DOHH2 (cell line): ENCODE measurements at regions not wholly inside any gene's neighbourhood (a gene's known extent, or its start where the extent isn't known, plus 50 kb on each side); places are given as distances from the start of the nearest gene placed in this dataset.

Source experiments
- H3F3A ChIP-seq: fragments of 200-600 bp; sonication (generic), shearing (Covaris generic); 2 replicates; pipeline ENCODE4 v1.6.0; 2016; ENCODE audit warnings: antibody characterized with exemption, mild to moderate bottlenecking; ENCODE audit not compliant: control insufficient read depth, insufficient read depth
- H3K27ac ChIP-seq: fragments of 200-600 bp; sonication (generic); 2 replicates; pipeline ENCODE4 v1.5.1; 2014; ENCODE audit warnings: low read depth, mild to moderate bottlenecking, low read length, moderate library complexity
- H3K27me3 ChIP-seq: fragments of 200-600 bp; sonication (generic); 2 replicates; pipeline ENCODE4 v1.6.1; 2014; ENCODE audit warnings: mild to moderate bottlenecking, low read length, mixed read lengths; ENCODE audit not compliant: control insufficient read depth
- H3K36me3 ChIP-seq: fragments of 200-600 bp; sonication (generic); 2 replicates; pipeline ENCODE4 v1.6.1; 2014; ENCODE audit warnings: mild to moderate bottlenecking, low read length, moderate library complexity, mixed read lengths; ENCODE audit not compliant: control insufficient read depth
- H3K4me1 ChIP-seq: fragments of 200-600 bp; sonication (generic); 2 replicates; pipeline ENCODE4 v1.6.1; 2014; ENCODE audit warnings: mild to moderate bottlenecking, low read length, mixed read lengths; ENCODE audit not compliant: control insufficient read depth
- H3K4me2 ChIP-seq: fragments of 200-600 bp; sonication (generic); 2 replicates; pipeline ENCODE4 v1.6.0; 2014; ENCODE audit warnings: mild to moderate bottlenecking, low read length, moderate library complexity
- H3K4me3 ChIP-seq: fragments of 200-600 bp; sonication (generic); 2 replicates; pipeline ENCODE4 v1.5.1; 2014; ENCODE audit warnings: mild to moderate bottlenecking, low read length, mixed read lengths
- H3K79me2 ChIP-seq: fragments of 200-600 bp; sonication (generic); 2 replicates; pipeline ENCODE4 v1.6.1; 2014; ENCODE audit warnings: mild to moderate bottlenecking, low read length, mixed read lengths; ENCODE audit not compliant: control insufficient read depth
- H3K9me2 ChIP-seq: fragments of 200-600 bp; sonication (generic); replicated peaks from 2 replicates; pipeline ENCODE4 v1.6.1; 2014; ENCODE audit warnings: mild to moderate bottlenecking, low read length, mixed read lengths; ENCODE audit not compliant: control insufficient read depth
- H3K9me3 ChIP-seq: fragments of 200-600 bp; sonication (generic); 2 replicates; pipeline ENCODE4 v1.6.1; 2014; ENCODE audit warnings: antibody characterized with exemption, low read length, mixed read lengths; ENCODE audit not compliant: control insufficient read depth, insufficient read depth
- H4K20me1 ChIP-seq: fragments of 200-600 bp; sonication (generic); 2 replicates; pipeline ENCODE4 v1.6.0; 2014; ENCODE audit warnings: low read depth, mild to moderate bottlenecking, antibody characterized with exemption, low read length, moderate library complexity; ENCODE audit not compliant: control insufficient read depth, insufficient read depth
- EZH2phosphoT487 ChIP-seq: fragments of 200-600 bp; sonication (generic); IDR thresholded peaks from 2 replicates; pipeline ENCODE4 v1.6.1; 2017; ENCODE audit warnings: borderline replicate concordance, mild to moderate bottlenecking, antibody characterized with exemption, low read length, moderate library complexity, mixed read lengths
- TF ChIP-seq, protein P1 (sequence below): fragments of 200-600 bp; sonication (generic); IDR thresholded peaks from one replicate; pipeline ENCODE4 v1.5.1; 2014; ENCODE audit warnings: antibody characterized with exemption, mild to moderate bottlenecking, low read depth, low read length; ENCODE audit not compliant: poor library complexity, severe bottlenecking

DNA sequence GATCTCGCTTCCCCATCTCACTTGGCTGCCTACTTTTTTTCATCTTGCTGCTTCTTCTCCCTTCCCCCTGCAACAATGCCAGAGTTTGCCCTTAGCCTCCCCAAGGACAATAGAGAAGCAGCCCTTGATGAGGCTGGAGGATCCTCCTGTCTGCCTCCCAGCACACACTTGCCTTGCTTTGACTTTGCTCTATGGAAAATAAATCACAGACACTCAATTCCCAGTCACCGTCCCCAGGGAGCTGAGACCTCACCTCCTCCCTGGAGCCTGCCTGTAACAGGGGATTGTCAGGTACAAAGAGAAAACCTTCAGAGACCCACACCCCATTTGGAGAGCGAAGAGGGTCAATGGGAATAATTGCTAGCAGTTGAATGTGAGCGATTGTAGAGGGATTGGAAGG lies 242.1 kb upstream of the ZNF462 start:
- no peaks in the 10 kb centered on the region for H3K4me1 ChIP-seq
- no peaks in the 10 kb centered on the region for H3F3A ChIP-seq
- no peaks in the 10 kb centered on the region for H4K20me1 ChIP-seq
- H3K79me2 ChIP-seq = no peaks in the 10 kb centered on the region
- no peak overlapping the region for H3K27ac ChIP-seq
- no peak overlapping the region for H3K4me2 ChIP-seq
- TF ChIP-seq EZH2phosphoT487 = no peak
- TF ChIP-seq, protein P1, sequence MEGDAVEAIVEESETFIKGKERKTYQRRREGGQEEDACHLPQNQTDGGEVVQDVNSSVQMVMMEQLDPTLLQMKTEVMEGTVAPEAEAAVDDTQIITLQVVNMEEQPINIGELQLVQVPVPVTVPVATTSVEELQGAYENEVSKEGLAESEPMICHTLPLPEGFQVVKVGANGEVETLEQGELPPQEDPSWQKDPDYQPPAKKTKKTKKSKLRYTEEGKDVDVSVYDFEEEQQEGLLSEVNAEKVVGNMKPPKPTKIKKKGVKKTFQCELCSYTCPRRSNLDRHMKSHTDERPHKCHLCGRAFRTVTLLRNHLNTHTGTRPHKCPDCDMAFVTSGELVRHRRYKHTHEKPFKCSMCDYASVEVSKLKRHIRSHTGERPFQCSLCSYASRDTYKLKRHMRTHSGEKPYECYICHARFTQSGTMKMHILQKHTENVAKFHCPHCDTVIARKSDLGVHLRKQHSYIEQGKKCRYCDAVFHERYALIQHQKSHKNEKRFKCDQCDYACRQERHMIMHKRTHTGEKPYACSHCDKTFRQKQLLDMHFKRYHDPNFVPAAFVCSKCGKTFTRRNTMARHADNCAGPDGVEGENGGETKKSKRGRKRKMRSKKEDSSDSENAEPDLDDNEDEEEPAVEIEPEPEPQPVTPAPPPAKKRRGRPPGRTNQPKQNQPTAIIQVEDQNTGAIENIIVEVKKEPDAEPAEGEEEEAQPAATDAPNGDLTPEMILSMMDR = no peak
- H3K36me3 ChIP-seq = no peaks in the 10 kb centered on the region
- no peaks in the 10 kb centered on the region for H3K9me3 ChIP-seq
- no peak overlapping the region for H3K4me3 ChIP-seq
- H3K9me2 ChIP-seq = no peaks in the 10 kb centered on the region
- no peaks in the 10 kb centered on the region for H3K27me3 ChIP-seq

GRCh38 chr9:106621313-106622163 lies 241.4 kb upstream of the ZNF462 start:
- Histone ChIP-seq H3K36me3 (no peaks in the 10 kb centered on the region), H4K20me1 (no peaks in the 10 kb centered on the region), H3K4me2 (no peak overlapping the region), H3K4me3 (no peak overlapping the region), H3K27me3 (no peaks in the 10 kb centered on the region), H3K9me2 (no peaks in the 10 kb centered on the region), H3K9me3 (no peaks in the 10 kb centered on the region), H3K79me2 (no peaks in the 10 kb centered on the region), H3K27ac (no peak overlapping the region), H3F3A (no peaks in the 10 kb centered on the region), H3K4me1 (no peaks in the 10 kb centered on the region)
- no peak for TF ChIP-seq EZH2phosphoT487
- TF ChIP-seq, protein P1 = no peak

DNA sequence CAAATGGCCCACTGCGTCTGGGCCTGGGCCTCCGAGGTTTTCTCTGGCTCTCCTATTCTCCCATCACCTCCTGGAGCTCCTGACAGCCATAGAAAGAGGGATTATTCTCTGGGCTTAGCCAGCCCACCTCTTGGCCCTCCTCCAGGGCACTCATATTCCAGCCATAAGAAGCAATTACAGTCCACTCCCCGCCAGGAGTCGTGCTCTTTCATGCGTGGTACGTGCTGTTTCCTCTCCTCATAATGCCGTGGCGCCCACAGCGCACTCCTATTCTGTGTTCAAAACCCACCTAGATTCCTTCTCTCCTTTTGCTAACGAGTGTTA lies 240.8 kb upstream of the ZNF462 start:
- Histone ChIP-seq H3K9me2 (no peaks in the 10 kb centered on the region), H3K4me2 (no peak overlapping the region), H3K79me2 (no peaks in the 10 kb centered on the region), H3K4me1 (no peaks in the 10 kb centered on the region), H3K36me3 (no peaks in the 10 kb centered on the region), H3K27me3 (no peaks in the 10 kb centered on the region), H4K20me1 (no peaks in the 10 kb centered on the region), H3F3A (no peaks in the 10 kb centered on the region), H3K27ac (no peak overlapping the region), H3K4me3 (no peak overlapping the region), H3K9me3 (no peaks in the 10 kb centered on the region)
- no peak for TF ChIP-seq EZH2phosphoT487
- TF ChIP-seq, protein P1 = no peak
